HG03469 (cell line): ENCODE measurements at regions not wholly inside any gene's neighbourhood (a gene's known extent, or its start where the extent isn't known, plus 50 kb on each side); places are given as distances from the start of the nearest gene placed in this dataset.

ENCODE experiments used
- ATAC-seq: cut with Tn5 transposase; IDR thresholded peaks from one replicate; pipeline ENCODE4 v1.9.1; 2021; ENCODE audit warnings: mild to moderate bottlenecking, moderate library complexity, moderate number of reproducible peaks; ENCODE audit not compliant: unreplicated experiment

- ATAC-seq = no peak
Observed at GRCh38 chr15:94057305-94057704, 174.1 kb upstream of the MCTP2 start.

- no peak for ATAC-seq
Observed at GRCh38 chr15:94056314-94056713, 175.0 kb upstream of the MCTP2 start.

GRCh38 chr15:94053626-94054025 is 177.7 kb upstream of the MCTP2 start:
- ATAC-seq = no peak

- no peak for ATAC-seq
Observed at GRCh38 chr15:94052711-94053110, 178.7 kb upstream of the MCTP2 start.

GRCh38 chr15:94047566-94047965 is 183.8 kb upstream of the MCTP2 start:
- no peak for ATAC-seq

- no peak for ATAC-seq
Observed at GRCh38 chr15:94042180-94042928, 189.0 kb upstream of the MCTP2 start.

- ATAC-seq = no peak
Observed at GRCh38 chr15:94041746-94042145, 189.6 kb upstream of the MCTP2 start.

- ATAC-seq = no peak
Observed at GRCh38 chr15:94040541-94041248, 190.7 kb upstream of the MCTP2 start.

- no peak for ATAC-seq
Observed at GRCh38 chr15:94036156-94036555, 195.2 kb upstream of the MCTP2 start.

GRCh38 chr15:94033683-94034020 is 197.7 kb upstream of the MCTP2 start:
- ATAC-seq = no peak

GRCh38 chr15:94033014-94033682 is 198.2 kb upstream of the MCTP2 start:
- no peak for ATAC-seq

- no peak for ATAC-seq
Observed at GRCh38 chr15:94032571-94032970, 198.8 kb upstream of the MCTP2 start.

- ATAC-seq = no peak
Observed at GRCh38 chr15:94031072-94031471, 200.3 kb upstream of the MCTP2 start.

- no peak for ATAC-seq
Observed at GRCh38 chr15:94029495-94029894, 201.9 kb upstream of the MCTP2 start.

- ATAC-seq = no peak
Observed at GRCh38 chr15:94028809-94029208, 202.6 kb upstream of the MCTP2 start.

- no peak for ATAC-seq
Observed at GRCh38 chr15:94028121-94028520, 203.2 kb upstream of the MCTP2 start.

- no peak for ATAC-seq
Observed at GRCh38 chr15:94027581-94027980, 203.8 kb upstream of the MCTP2 start.

GRCh38 chr15:94026458-94027304 is 204.7 kb upstream of the MCTP2 start:
- no peak for ATAC-seq

- ATAC-seq = no peak
Observed at GRCh38 chr15:94023531-94023930, 207.8 kb upstream of the MCTP2 start.

- no peak for ATAC-seq
Observed at GRCh38 chr15:94021621-94022320, 209.6 kb upstream of the MCTP2 start.

- no peak for ATAC-seq
Observed at GRCh38 chr15:94019062-94019461, 212.3 kb upstream of the MCTP2 start.
